SK-N-MC (cell line): ENCODE measurements at regions not wholly inside any gene's neighbourhood (a gene's known extent, or its start where the extent isn't known, plus 50 kb on each side); places are given as distances from the start of the nearest gene placed in this dataset.
"Not testable (repeated sequence)": the region's sequence is repeated elsewhere in the genome, so short reads cannot be mapped to it uniquely, and the experiment has no call there.

ENCODE experiments used
- DNase-seq: peaks from one replicate; pipeline ENCODE4 v3.0.0-alpha.2; 2011; ENCODE audit warnings: low read depth, low spot score
- H3K27ac ChIP-seq: fragments of 200-600 bp; sonication (generic); 2 replicates; pipeline ENCODE4 v1.5.1; 2016; ENCODE audit warnings: mixed run types
- H3K36me3 ChIP-seq: fragments of 200-600 bp; sonication (generic); 2 replicates; pipeline ENCODE4 v1.6.1; 2017; ENCODE audit warnings: antibody characterized with exemption, low read length, mixed read lengths; ENCODE audit not compliant: insufficient read depth
- H3K4me3 ChIP-seq: fragments of 200-600 bp; sonication (generic); 2 replicates; pipeline ENCODE4 v1.5.1; 2016
- H3K9ac ChIP-seq: fragments of 200-600 bp; sonication (generic); 2 replicates; pipeline ENCODE4 v1.8.0; 2017; ENCODE audit warnings: mixed run types, mixed read lengths; ENCODE audit not compliant: insufficient read length
- H3K9me3 ChIP-seq: fragments of 200-600 bp; sonication (generic); 2 replicates; pipeline ENCODE4 v1.6.1; 2017; ENCODE audit warnings: low read depth, mild to moderate bottlenecking, antibody characterized with exemption, low read length, moderate library complexity, mixed read lengths
- EZH2 ChIP-seq: fragments of 200-600 bp; sonication (generic); IDR thresholded peaks from one replicate; pipeline ENCODE4 v1.6.1; 2017; ENCODE audit warnings: antibody characterized with exemption
- POLR2AphosphoS5 ChIP-seq: IDR thresholded peaks from 2 replicates; pipeline ENCODE4 v1.6.1; 2012; ENCODE audit warnings: mild to moderate bottlenecking, low read depth, low read length, borderline replicate concordance

DNA sequence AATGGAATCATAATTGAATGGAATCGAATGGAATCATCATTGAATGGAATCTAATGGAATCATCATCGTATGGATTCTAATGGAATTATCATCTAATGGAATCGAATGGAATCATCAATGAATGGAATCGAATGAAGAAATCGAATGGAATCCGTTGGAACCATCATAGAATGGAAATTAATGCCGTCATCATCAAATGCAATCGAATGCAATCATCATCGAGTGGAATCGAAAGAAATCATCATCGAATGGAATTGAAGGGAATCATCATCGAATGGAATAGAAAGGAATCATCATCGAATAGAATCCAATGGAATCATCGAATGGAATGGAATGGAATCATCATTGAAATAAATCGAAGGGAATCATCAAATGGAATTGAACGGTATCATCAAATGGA, 217.2 kb downstream of the SHCBP1 start:
- no peak overlapping the region for H3K4me3 ChIP-seq

DNA sequence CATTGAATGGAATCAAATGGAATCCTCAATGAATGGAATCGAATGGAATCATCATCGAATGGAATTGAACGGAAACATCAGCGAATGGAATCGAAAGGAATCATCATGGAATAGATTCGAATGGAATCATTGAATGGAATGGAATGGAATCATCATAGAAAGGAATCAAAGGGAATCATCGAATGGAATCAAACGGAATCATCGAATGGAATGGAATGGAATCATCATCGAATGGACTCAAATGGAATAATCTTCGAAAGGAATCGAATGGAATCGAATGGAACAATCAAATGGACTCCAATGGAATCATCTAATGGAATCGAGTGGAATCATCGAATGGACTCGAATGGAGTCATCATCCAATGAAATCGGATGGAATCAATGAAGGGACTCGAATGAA, 222.6 kb downstream of the SHCBP1 start:
- H3K27ac ChIP-seq: not testable (repeated sequence)

More for the DNA sequence above, 217.2 kb downstream of the SHCBP1 start:
- no peak for DNase-seq
- Histone ChIP-seq H3K9ac (no peak overlapping the region), H3K27ac (no peak overlapping the region), H3K9me3 (no peaks in the 10 kb centered on the region), H3K36me3 (no peaks in the 10 kb centered on the region)
- TF ChIP-seq EZH2 (no peak), POLR2AphosphoS5 (no peak)

GRCh38 chr16:46396883-46397270, 224.3 kb downstream of the SHCBP1 start:
- not testable (repeated sequence) for H3K9ac ChIP-seq, H3K4me3 ChIP-seq, H3K9me3 ChIP-seq, DNase-seq, H3K36me3 ChIP-seq, H3K27ac ChIP-seq

More for the DNA sequence above, 222.6 kb downstream of the SHCBP1 start:
- H3K9ac ChIP-seq, DNase-seq, H3K4me3 ChIP-seq, H3K36me3 ChIP-seq, H3K9me3 ChIP-seq: not testable (repeated sequence)

DNA sequence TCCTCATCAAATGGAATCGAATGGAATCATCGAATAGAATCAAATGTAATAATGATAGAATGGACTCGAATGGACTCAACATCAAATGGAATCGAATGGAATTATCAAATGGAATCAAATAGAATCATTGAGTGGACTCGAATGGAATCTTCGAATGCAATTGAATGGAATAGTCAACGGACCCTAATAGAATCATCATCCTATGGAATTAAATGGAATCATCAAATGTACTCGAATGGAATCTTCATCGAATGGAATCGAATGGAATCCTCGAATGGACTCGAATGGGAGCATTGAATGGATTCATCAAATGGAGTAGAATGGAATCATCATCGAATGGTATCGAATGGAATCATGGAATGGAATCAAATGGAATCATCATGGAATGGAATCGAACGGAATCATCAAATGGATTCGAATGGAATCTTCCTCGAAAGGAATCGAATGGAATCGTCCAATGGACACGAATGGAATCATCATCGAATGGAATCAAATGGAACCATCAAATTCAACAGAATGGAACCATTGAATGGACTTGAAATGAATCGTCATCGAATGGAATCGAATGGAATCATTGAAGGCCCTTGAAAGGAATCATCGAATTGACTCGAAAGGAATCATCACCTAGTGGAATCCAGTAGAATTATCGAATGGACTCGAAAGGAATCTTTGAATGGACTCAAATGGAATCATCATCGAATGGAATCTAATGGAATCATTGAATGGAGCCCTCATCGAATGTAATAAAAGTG, 224.9 kb downstream of the SHCBP1 start:
- not testable (repeated sequence) for H3K9ac ChIP-seq, H3K27ac ChIP-seq, H3K9me3 ChIP-seq, H3K4me3 ChIP-seq, DNase-seq, H3K36me3 ChIP-seq

DNA sequence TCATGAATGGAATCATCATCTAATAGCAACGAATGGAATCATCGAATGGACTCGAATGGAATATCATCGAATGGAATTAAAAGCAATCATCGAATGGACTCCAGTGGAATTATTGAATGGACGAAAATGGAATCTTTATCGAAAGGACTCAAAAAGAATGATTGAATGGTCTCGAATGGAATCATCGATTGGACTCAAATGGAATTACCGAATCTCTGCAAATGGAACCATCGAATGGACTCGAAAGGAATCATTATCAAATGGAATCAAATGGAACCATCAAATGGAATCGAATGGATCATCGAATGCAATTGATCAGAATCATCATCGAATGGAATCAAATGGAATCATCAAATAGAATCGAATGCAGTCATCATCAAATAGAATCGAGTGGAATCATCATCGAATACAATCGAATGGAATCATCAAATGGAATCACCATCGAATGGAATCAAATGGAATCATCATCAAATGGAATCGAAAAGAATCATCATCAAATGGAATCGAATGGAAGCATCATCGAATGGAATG, 225.7 kb downstream of the SHCBP1 start:
- not testable (repeated sequence) for H3K9me3 ChIP-seq, H3K4me3 ChIP-seq, H3K27ac ChIP-seq, H3K9ac ChIP-seq, H3K36me3 ChIP-seq, DNase-seq

DNA sequence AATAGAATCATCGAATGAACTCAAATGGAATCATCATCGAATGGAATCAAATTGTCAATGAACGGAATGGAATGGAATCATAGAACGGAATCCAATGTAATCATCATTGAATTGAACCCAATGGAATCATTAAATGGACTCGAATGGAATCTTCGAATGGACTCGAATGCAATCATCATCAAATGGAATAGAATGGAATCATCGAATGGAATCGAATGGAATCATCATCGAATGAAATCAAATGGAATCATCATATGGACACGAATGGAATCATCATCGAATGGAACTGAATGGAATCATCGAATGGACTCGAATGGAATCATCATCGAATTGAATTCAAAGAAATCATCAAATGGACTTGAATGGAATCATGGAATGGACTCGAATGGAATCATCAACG, 226.2 kb downstream of the SHCBP1 start:
- not testable (repeated sequence) for H3K9me3 ChIP-seq, DNase-seq, H3K27ac ChIP-seq, H3K9ac ChIP-seq, H3K4me3 ChIP-seq, H3K36me3 ChIP-seq

DNA sequence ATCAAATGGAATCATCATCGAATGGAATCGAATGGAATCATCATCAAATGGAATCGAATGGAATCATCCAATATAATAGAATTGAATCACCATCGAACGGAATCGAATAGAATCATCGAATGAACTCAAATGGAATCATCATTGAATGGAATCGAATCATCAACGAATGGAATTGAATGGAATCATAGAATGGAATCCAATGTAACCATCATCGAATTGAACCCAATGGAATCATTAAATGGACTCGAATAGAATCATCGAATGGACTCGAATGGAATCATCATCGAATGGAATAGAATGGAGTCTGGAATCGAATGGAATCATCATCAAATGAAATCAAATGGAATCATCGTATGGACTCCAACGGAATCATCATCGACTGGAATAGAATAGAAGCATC, 227.0 kb downstream of the SHCBP1 start:
- H3K9me3 ChIP-seq, H3K4me3 ChIP-seq, H3K36me3 ChIP-seq, H3K27ac ChIP-seq, DNase-seq, H3K9ac ChIP-seq: not testable (repeated sequence)

- not testable (repeated sequence) for DNase-seq, H3K4me3 ChIP-seq, H3K9ac ChIP-seq
These were observed 228.1 kb downstream of the SHCBP1 start for GRCh38 chr16:46392930-46393722.

GRCh38 chr16:46390660-46391462, 230.3 kb downstream of the SHCBP1 start:
- H3K9ac ChIP-seq, H3K4me3 ChIP-seq, DNase-seq, H3K36me3 ChIP-seq, H3K9me3 ChIP-seq, H3K27ac ChIP-seq: not testable (repeated sequence)

More at GRCh38 chr16:46392930-46393722, 228.1 kb downstream of the SHCBP1 start:
- not testable (repeated sequence) for H3K36me3 ChIP-seq, H3K9me3 ChIP-seq, H3K27ac ChIP-seq

GRCh38 chr16:46389561-46390041, 231.6 kb downstream of the SHCBP1 start:
- H3K9me3 ChIP-seq, H3K9ac ChIP-seq, H3K4me3 ChIP-seq, H3K27ac ChIP-seq, H3K36me3 ChIP-seq: not testable (repeated sequence)
- DNase-seq: peak; percentile 34

DNA sequence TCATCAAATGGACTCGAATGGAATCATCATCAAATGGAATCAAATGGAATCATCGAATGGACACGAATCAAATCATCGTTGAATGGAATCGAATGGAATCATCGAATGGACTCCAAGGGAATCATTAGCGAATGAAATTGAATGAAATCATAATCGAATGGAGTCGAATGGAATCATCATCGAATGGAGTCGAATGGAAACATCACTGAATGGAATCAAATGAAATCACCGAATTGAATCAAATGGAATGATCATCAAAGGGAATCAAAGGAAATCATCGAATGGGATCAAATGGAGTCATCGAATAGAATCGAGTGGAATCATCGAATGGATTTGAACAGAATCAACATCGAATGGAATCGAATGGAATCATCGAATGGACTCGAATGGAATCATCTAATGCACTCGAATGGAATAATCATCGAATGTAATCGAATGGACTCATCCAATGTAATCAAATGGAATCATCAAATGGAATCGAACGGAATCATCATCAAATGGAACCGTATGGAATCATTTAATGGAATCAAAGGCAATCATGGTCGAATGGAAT, 232.2 kb downstream of the SHCBP1 start:
- not testable (repeated sequence) for H3K9ac ChIP-seq, H3K27ac ChIP-seq, H3K36me3 ChIP-seq, H3K9me3 ChIP-seq, H3K4me3 ChIP-seq, DNase-seq

GRCh38 chr16:46388354-46388753, 232.8 kb downstream of the SHCBP1 start:
- not testable (repeated sequence) for H3K27ac ChIP-seq

GRCh38 chr16:46387720-46388119, 233.5 kb downstream of the SHCBP1 start:
- H3K27ac ChIP-seq, H3K36me3 ChIP-seq, H3K9ac ChIP-seq, H3K4me3 ChIP-seq, H3K9me3 ChIP-seq, DNase-seq: not testable (repeated sequence)

More at GRCh38 chr16:46388354-46388753, 232.8 kb downstream of the SHCBP1 start:
- H3K4me3 ChIP-seq, H3K9me3 ChIP-seq, H3K9ac ChIP-seq, H3K36me3 ChIP-seq, DNase-seq: not testable (repeated sequence)
